ENCODE measurements at regions not wholly inside any gene's neighbourhood (a gene's known extent, or its start where the extent isn't known, plus 50 kb on each side); places are given as distances from the start of the nearest gene placed in this dataset.

- Mint-ChIP-seq H3K36me3 (no peaks in the 10 kb centered on the region), H3K4me1 (ENCODE audit: unreplicated experiment) (no peaks in the 10 kb centered on the region), H3K27me3 (no peaks in the 10 kb centered on the region), H3K9me3 (no peaks in the 10 kb centered on the region), H3K4me3 (no peak overlapping the region), H3K27ac (no peak overlapping the region)
- no peak for DNase-seq (ENCODE audit: extremely low spot score, unreplicated experiment)
- no peak for TF ChIP-seq CTCF (conservative IDR thresholded peaks at IDR 0.05)
These were observed 1249.6 kb downstream of the XPNPEP1 start for GRCh38 chr10:108673741-108674140.

- Mint-ChIP-seq H3K36me3 (no peaks in the 10 kb centered on the region), H3K27ac (no peak overlapping the region), H3K4me1 (ENCODE audit: unreplicated experiment) (no peaks in the 10 kb centered on the region), H3K27me3 (no peaks in the 10 kb centered on the region), H3K4me3 (no peak overlapping the region), H3K9me3 (no peaks in the 10 kb centered on the region)
- no peak for DNase-seq (ENCODE audit: extremely low spot score, unreplicated experiment)
- TF ChIP-seq CTCF (conservative IDR thresholded peaks at IDR 0.05) = no peak
These were observed 1259.7 kb downstream of the XPNPEP1 start for GRCh38 chr10:108663587-108663986.

DNA sequence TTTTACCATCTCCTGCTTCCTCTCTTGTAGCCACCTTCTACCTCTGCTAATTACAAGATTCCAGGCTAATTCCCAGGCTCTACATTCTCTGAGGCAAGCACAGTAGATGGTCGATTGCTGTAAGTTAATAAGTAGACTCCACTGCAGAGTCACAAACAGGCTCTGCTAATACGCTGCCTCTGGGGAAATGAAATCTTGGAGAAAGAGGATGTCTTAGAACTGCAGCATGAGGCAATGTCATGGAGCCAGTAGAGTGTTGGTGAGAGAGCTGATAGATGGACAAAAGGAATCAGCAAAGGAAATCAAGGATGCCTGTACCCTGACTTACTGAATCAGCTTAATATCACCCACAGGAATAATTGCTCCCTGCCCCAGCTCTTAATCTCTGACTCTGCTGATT, 1260.3 kb downstream of the XPNPEP1 start:
- no peaks in the 10 kb centered on the region for H3K36me3 Mint-ChIP-seq
- no peak overlapping the region for H3K4me3 Mint-ChIP-seq
- H3K27ac Mint-ChIP-seq = no peak overlapping the region
- TF ChIP-seq CTCF (conservative IDR thresholded peaks at IDR 0.05) = no peak
- no peaks in the 10 kb centered on the region for H3K27me3 Mint-ChIP-seq
- no peaks in the 10 kb centered on the region for H3K9me3 Mint-ChIP-seq
- H3K4me1 Mint-ChIP-seq (ENCODE audit: unreplicated experiment) = no peaks in the 10 kb centered on the region
- no peak for DNase-seq (ENCODE audit: extremely low spot score, unreplicated experiment)

DNA sequence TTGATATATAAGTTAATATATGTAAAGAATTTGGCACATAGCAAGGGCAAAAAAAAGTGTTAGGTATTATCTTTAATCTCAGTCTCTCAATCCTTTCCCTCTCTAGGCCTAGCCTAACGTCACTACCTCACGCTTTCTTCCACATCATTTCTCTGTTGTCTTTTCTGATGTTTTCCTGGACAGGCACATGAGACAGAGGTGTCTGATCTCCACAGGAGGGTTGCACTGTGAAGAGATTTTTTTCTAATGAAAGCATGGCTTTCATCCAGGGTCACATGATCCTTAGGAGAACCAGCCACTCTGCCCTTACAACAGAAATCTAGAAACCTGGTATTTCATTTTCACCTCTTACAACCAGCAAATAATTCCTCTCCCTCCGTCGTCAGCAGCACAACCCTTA, 1268.3 kb downstream of the XPNPEP1 start:
- no peak for TF ChIP-seq CTCF (conservative IDR thresholded peaks at IDR 0.05)
- H3K27ac Mint-ChIP-seq = no peak overlapping the region
- no peak for DNase-seq (ENCODE audit: extremely low spot score, unreplicated experiment)
- H3K9me3 Mint-ChIP-seq = no peaks in the 10 kb centered on the region
- H3K4me1 Mint-ChIP-seq (ENCODE audit: unreplicated experiment) = no peaks in the 10 kb centered on the region
- no peaks in the 10 kb centered on the region for H3K36me3 Mint-ChIP-seq
- H3K27me3 Mint-ChIP-seq = no peaks in the 10 kb centered on the region
- H3K4me3 Mint-ChIP-seq = no peak overlapping the region

DNA sequence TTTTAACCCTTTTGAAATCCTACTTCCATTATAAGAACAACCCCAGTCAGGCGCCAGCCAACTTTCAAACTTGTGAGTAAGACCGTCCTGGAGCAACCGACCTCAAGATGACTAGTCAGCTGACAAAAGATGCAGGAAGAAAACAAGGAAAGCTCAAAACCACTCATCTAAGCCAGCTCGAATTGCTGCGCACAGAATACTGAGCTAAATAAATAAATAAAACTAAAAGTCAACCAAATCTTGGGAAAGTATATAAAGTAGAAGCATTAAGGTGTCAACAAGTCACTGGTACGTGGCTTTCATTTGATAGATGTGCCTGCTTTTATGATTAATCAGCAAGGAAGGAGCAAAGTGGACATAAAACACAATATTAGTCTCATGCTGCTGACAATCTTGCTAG, 1269.8 kb downstream of the XPNPEP1 start:
- Mint-ChIP-seq H3K27me3 (no peaks in the 10 kb centered on the region), H3K36me3 (no peaks in the 10 kb centered on the region), H3K4me1 (ENCODE audit: unreplicated experiment) (no peaks in the 10 kb centered on the region), H3K9me3 (no peaks in the 10 kb centered on the region), H3K27ac (no peak overlapping the region), H3K4me3 (no peak overlapping the region)
- no peak for DNase-seq (ENCODE audit: extremely low spot score, unreplicated experiment)
- no peak for TF ChIP-seq CTCF (conservative IDR thresholded peaks at IDR 0.05)

- no peak for TF ChIP-seq CTCF (conservative IDR thresholded peaks at IDR 0.05)
- no peaks in the 10 kb centered on the region for H3K9me3 Mint-ChIP-seq
- no peak for DNase-seq (ENCODE audit: extremely low spot score, unreplicated experiment)
- H3K27ac Mint-ChIP-seq = no peak overlapping the region
- H3K4me1 Mint-ChIP-seq (ENCODE audit: unreplicated experiment) = no peaks in the 10 kb centered on the region
- no peak overlapping the region for H3K4me3 Mint-ChIP-seq
- no peaks in the 10 kb centered on the region for H3K36me3 Mint-ChIP-seq
- no peaks in the 10 kb centered on the region for H3K27me3 Mint-ChIP-seq
These were observed 1284.3 kb downstream of the XPNPEP1 start for GRCh38 chr10:108639010-108639409.

All from type B pancreatic cell (in vitro differentiated cells).